ENCODE measurements at regions not wholly inside any gene's neighbourhood (a gene's known extent, or its start where the extent isn't known, plus 50 kb on each side); places are given as distances from the start of the nearest gene placed in this dataset.

DNA sequence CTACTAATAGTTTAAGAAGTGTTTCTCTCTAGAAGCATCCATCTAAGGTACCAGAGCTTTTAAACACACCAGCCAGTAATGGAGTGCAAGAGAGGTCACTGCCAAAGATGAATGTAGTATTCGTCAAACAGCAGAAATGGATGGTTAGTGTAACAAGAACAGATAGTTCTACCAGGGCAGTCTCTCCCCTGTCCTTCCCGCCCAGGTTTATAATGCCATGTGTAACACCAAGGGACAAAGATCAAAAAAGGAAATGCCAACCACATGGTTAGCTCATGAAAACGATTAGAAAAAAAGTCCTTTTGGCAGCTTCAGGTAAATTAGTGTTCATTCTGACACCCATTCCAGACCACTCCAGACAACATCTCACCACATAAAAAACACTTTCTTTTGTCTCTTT lies 100.9 kb downstream of the RPS29 start:
- TF ChIP-seq, protein P1, sequence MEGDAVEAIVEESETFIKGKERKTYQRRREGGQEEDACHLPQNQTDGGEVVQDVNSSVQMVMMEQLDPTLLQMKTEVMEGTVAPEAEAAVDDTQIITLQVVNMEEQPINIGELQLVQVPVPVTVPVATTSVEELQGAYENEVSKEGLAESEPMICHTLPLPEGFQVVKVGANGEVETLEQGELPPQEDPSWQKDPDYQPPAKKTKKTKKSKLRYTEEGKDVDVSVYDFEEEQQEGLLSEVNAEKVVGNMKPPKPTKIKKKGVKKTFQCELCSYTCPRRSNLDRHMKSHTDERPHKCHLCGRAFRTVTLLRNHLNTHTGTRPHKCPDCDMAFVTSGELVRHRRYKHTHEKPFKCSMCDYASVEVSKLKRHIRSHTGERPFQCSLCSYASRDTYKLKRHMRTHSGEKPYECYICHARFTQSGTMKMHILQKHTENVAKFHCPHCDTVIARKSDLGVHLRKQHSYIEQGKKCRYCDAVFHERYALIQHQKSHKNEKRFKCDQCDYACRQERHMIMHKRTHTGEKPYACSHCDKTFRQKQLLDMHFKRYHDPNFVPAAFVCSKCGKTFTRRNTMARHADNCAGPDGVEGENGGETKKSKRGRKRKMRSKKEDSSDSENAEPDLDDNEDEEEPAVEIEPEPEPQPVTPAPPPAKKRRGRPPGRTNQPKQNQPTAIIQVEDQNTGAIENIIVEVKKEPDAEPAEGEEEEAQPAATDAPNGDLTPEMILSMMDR (IDR thresholded peaks at IDR 0.05) = no peak
- TF ChIP-seq POLR2A (IDR thresholded peaks at IDR 0.05) = no peak
